ENCODE measurements at regions not wholly inside any gene's neighbourhood (a gene's known extent, or its start where the extent isn't known, plus 50 kb on each side); places are given as distances from the start of the nearest gene placed in this dataset.

GRCh38 chr4:96983830-96984229, 1143.9 kb downstream of the PDHA2 start:
- TF ChIP-seq CTCF (IDR thresholded peaks at IDR 0.05) (no peak), POLR2A (IDR thresholded peaks at IDR 0.05) (no peak)
